ENCODE measurements at regions not wholly inside any gene's neighbourhood (a gene's known extent, or its start where the extent isn't known, plus 50 kb on each side); places are given as distances from the start of the nearest gene placed in this dataset.

- Histone ChIP-seq H3K36me3 (ENCODE audit: insufficient read depth, low read length) (no peaks in the 10 kb centered on the region), H3K9me3 (ENCODE audit: control insufficient read depth, insufficient read depth, low read length) (peaks cover 2% of the 10 kb centered on the region; the same call in 1 of the 2 replicates), H3K4me1 (ENCODE audit: insufficient read depth, low read length) (no peaks in the 10 kb centered on the region), H3K9ac (ENCODE audit: low read depth, low read length) (no peak overlapping the region)
Measured at GRCh38 chr20:16975682-16976081, 227.5 kb downstream of the OTOR start.

- Histone ChIP-seq H3K4me1 (ENCODE audit: insufficient read depth, low read length) (no peaks in the 10 kb centered on the region), H3K9me3 (ENCODE audit: control insufficient read depth, insufficient read depth, low read length) (peaks cover 2% of the 10 kb centered on the region; the same call in 1 of the 2 replicates), H3K36me3 (ENCODE audit: insufficient read depth, low read length) (no peaks in the 10 kb centered on the region), H3K9ac (ENCODE audit: low read depth, low read length) (no peak overlapping the region)
Measured at GRCh38 chr20:16978497-16978896, 230.3 kb downstream of the OTOR start.

- Histone ChIP-seq H3K9me3 (ENCODE audit: control insufficient read depth, insufficient read depth, low read length) (peaks cover 2% of the 10 kb centered on the region; the same call in 1 of the 2 replicates), H3K9ac (ENCODE audit: low read depth, low read length) (no peak overlapping the region), H3K36me3 (ENCODE audit: insufficient read depth, low read length) (no peaks in the 10 kb centered on the region), H3K4me1 (ENCODE audit: insufficient read depth, low read length) (no peaks in the 10 kb centered on the region)
Measured at GRCh38 chr20:16982091-16982726, 234.1 kb downstream of the OTOR start.

- H3K9me3 ChIP-seq (ENCODE audit: control insufficient read depth, insufficient read depth, low read length) = no peaks in the 10 kb centered on the region
- H3K9ac ChIP-seq (ENCODE audit: low read depth, low read length) = no peak overlapping the region
- no peaks in the 10 kb centered on the region for H3K4me1 ChIP-seq (ENCODE audit: insufficient read depth, low read length)
- H3K36me3 ChIP-seq (ENCODE audit: insufficient read depth, low read length) = no peaks in the 10 kb centered on the region
Measured at GRCh38 chr20:16984481-16984880, 236.3 kb downstream of the OTOR start.

GRCh38 chr20:17003170-17003870, 223.5 kb upstream of the PCSK2 start:
- Histone ChIP-seq H3K9ac (ENCODE audit: low read depth, low read length) (no peak overlapping the region), H3K9me3 (ENCODE audit: control insufficient read depth, insufficient read depth, low read length) (no peaks in the 10 kb centered on the region), H3K36me3 (ENCODE audit: insufficient read depth, low read length) (no peaks in the 10 kb centered on the region), H3K4me1 (ENCODE audit: insufficient read depth, low read length) (no peaks in the 10 kb centered on the region)

GRCh38 chr20:17010181-17010580, 216.7 kb upstream of the PCSK2 start:
- Histone ChIP-seq H3K4me1 (ENCODE audit: insufficient read depth, low read length) (no peaks in the 10 kb centered on the region), H3K9ac (ENCODE audit: low read depth, low read length) (no peak overlapping the region), H3K9me3 (ENCODE audit: control insufficient read depth, insufficient read depth, low read length) (no peaks in the 10 kb centered on the region), H3K36me3 (ENCODE audit: insufficient read depth, low read length) (no peaks in the 10 kb centered on the region)

GRCh38 chr20:17012546-17013226, 214.2 kb upstream of the PCSK2 start:
- H3K36me3 ChIP-seq (ENCODE audit: insufficient read depth, low read length) = no peaks in the 10 kb centered on the region
- H3K9me3 ChIP-seq (ENCODE audit: control insufficient read depth, insufficient read depth, low read length) = no peaks in the 10 kb centered on the region
- H3K9ac ChIP-seq (ENCODE audit: low read depth, low read length) = no peak overlapping the region
- no peaks in the 10 kb centered on the region for H3K4me1 ChIP-seq (ENCODE audit: insufficient read depth, low read length)

GRCh38 chr20:17014217-17014616, 212.6 kb upstream of the PCSK2 start:
- no peak overlapping the region for H3K9ac ChIP-seq (ENCODE audit: low read depth, low read length)
- peaks cover 3% of the 10 kb centered on the region; the same call in 1 of the 2 replicates for H3K4me1 ChIP-seq (ENCODE audit: insufficient read depth, low read length)
- H3K36me3 ChIP-seq (ENCODE audit: insufficient read depth, low read length) = no peaks in the 10 kb centered on the region
- H3K9me3 ChIP-seq (ENCODE audit: control insufficient read depth, insufficient read depth, low read length) = no peaks in the 10 kb centered on the region

- Histone ChIP-seq H3K9me3 (ENCODE audit: control insufficient read depth, insufficient read depth, low read length) (no peaks in the 10 kb centered on the region), H3K9ac (ENCODE audit: low read depth, low read length) (no peak overlapping the region), H3K4me1 (ENCODE audit: insufficient read depth, low read length) (peaks cover 3% of the 10 kb centered on the region; the same call in 1 of the 2 replicates), H3K36me3 (ENCODE audit: insufficient read depth, low read length) (no peaks in the 10 kb centered on the region)
Measured at GRCh38 chr20:17014756-17015366, 212.0 kb upstream of the PCSK2 start.

GRCh38 chr20:17017232-17017631, 209.6 kb upstream of the PCSK2 start:
- Histone ChIP-seq H3K36me3 (ENCODE audit: insufficient read depth, low read length) (no peaks in the 10 kb centered on the region), H3K9me3 (ENCODE audit: control insufficient read depth, insufficient read depth, low read length) (no peaks in the 10 kb centered on the region), H3K9ac (ENCODE audit: low read depth, low read length) (no peak overlapping the region), H3K4me1 (ENCODE audit: insufficient read depth, low read length) (peaks cover 3% of the 10 kb centered on the region; the same call in 1 of the 2 replicates)

GRCh38 chr20:17021481-17021880, 205.4 kb upstream of the PCSK2 start:
- Histone ChIP-seq H3K9ac (ENCODE audit: low read depth, low read length) (no peak overlapping the region), H3K9me3 (ENCODE audit: control insufficient read depth, insufficient read depth, low read length) (no peaks in the 10 kb centered on the region; the same call in 1 of the 2 replicates), H3K36me3 (ENCODE audit: insufficient read depth, low read length) (no peaks in the 10 kb centered on the region), H3K4me1 (ENCODE audit: insufficient read depth, low read length) (peaks cover 15% of the 10 kb centered on the region)

GRCh38 chr20:17023036-17023435, 203.8 kb upstream of the PCSK2 start:
- Histone ChIP-seq H3K4me1 (ENCODE audit: insufficient read depth, low read length) (peaks cover 15% of the 10 kb centered on the region), H3K9ac (ENCODE audit: low read depth, low read length) (no peak overlapping the region), H3K36me3 (ENCODE audit: insufficient read depth, low read length) (no peaks in the 10 kb centered on the region), H3K9me3 (ENCODE audit: control insufficient read depth, insufficient read depth, low read length) (peaks cover under 1% of the 10 kb centered on the region)

- Histone ChIP-seq H3K4me1 (ENCODE audit: insufficient read depth, low read length) (peaks cover 12% of the 10 kb centered on the region), H3K9me3 (ENCODE audit: control insufficient read depth, insufficient read depth, low read length) (peaks cover 8% of the 10 kb centered on the region), H3K9ac (ENCODE audit: low read depth, low read length) (peak overlapping the region; percentile 49), H3K36me3 (ENCODE audit: insufficient read depth, low read length) (no peaks in the 10 kb centered on the region)
Measured at GRCh38 chr20:17023806-17024205, 203.0 kb upstream of the PCSK2 start.

GRCh38 chr20:17024513-17025119, 202.2 kb upstream of the PCSK2 start:
- peaks cover 8% of the 10 kb centered on the region for H3K9me3 ChIP-seq (ENCODE audit: control insufficient read depth, insufficient read depth, low read length)
- peak overlapping the region; percentile 49; the same call in 1 of the 2 replicates for H3K9ac ChIP-seq (ENCODE audit: low read depth, low read length)
- no peaks in the 10 kb centered on the region for H3K36me3 ChIP-seq (ENCODE audit: insufficient read depth, low read length)
- peaks cover 12% of the 10 kb centered on the region for H3K4me1 ChIP-seq (ENCODE audit: insufficient read depth, low read length)

All from ES-I3 (cell line).